ENCODE measurements at regions not wholly inside any gene's neighbourhood (a gene's known extent, or its start where the extent isn't known, plus 50 kb on each side); places are given as distances from the start of the nearest gene placed in this dataset.

DNA sequence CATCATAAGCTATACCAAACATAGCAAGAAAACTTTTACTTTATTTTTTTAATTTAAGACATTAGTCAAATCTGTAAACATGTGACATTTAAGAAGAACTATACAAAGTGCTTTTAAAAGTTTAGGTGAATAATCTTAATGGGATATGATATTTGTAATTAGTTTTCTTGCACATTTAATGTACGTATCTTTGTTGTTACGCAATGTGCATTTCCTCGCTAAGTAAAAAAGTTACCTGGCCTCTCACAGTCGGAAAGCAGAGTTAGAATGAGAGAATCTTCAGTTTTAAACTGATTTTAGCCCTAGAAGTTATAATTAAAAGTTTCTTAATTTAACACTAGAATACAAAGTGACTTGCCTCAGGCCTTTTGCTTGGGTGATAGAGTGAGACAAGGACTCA, 589.8 kb downstream of the DMRTA1 start:
- TF ChIP-seq, protein P1, sequence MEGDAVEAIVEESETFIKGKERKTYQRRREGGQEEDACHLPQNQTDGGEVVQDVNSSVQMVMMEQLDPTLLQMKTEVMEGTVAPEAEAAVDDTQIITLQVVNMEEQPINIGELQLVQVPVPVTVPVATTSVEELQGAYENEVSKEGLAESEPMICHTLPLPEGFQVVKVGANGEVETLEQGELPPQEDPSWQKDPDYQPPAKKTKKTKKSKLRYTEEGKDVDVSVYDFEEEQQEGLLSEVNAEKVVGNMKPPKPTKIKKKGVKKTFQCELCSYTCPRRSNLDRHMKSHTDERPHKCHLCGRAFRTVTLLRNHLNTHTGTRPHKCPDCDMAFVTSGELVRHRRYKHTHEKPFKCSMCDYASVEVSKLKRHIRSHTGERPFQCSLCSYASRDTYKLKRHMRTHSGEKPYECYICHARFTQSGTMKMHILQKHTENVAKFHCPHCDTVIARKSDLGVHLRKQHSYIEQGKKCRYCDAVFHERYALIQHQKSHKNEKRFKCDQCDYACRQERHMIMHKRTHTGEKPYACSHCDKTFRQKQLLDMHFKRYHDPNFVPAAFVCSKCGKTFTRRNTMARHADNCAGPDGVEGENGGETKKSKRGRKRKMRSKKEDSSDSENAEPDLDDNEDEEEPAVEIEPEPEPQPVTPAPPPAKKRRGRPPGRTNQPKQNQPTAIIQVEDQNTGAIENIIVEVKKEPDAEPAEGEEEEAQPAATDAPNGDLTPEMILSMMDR (conservative IDR thresholded peaks at IDR 0.05 in 1 of 2, IDR thresholded peaks at IDR 0.05 in 1 of 2; ENCODE audit: extremely low read depth in 1 of 2, insufficient read depth in 1 of 2, low read depth in 1 of 2, low read length in 2 of 2) = no peak
- no peak for TF ChIP-seq EZH2 (IDR thresholded peaks at IDR 0.05; ENCODE audit: borderline replicate concordance, low read length)
